ENCODE measurements at regions not wholly inside any gene's neighbourhood (a gene's known extent, or its start where the extent isn't known, plus 50 kb on each side); places are given as distances from the start of the nearest gene placed in this dataset.
"Not testable (repeated sequence)": the region's sequence is repeated elsewhere in the genome, so short reads cannot be mapped to it uniquely, and the experiment has no call there.

- H3K27me3 ChIP-seq (ENCODE audit: low read length) = no peaks in the 10 kb centered on the region
- H3K27ac ChIP-seq (ENCODE audit: low read length) = no peak overlapping the region
- H3K9me3 ChIP-seq (ENCODE audit: low read length) = no peaks in the 10 kb centered on the region
- H3K36me3 ChIP-seq (ENCODE audit: insufficient read depth, low read length) = no peaks in the 10 kb centered on the region
- no peak overlapping the region for H3K4me2 ChIP-seq (ENCODE audit: low read depth, low read length, poor library complexity, severe bottlenecking)
- no peak overlapping the region for H3K4me3 ChIP-seq (ENCODE audit: low read length)
- no peaks in the 10 kb centered on the region for H4K20me1 ChIP-seq (ENCODE audit: insufficient read depth, low read depth, low read length)
- no peak overlapping the region for H2AFZ ChIP-seq (ENCODE audit: low read length)
- no peaks in the 10 kb centered on the region for H3K79me2 ChIP-seq (ENCODE audit: low read length)
- H3K9me2 ChIP-seq (replicated peaks; ENCODE audit: insufficient read depth, low read length) = no peaks in the 10 kb centered on the region
- H3K4me1 ChIP-seq (ENCODE audit: low read length) = no peaks in the 10 kb centered on the region
- no peak for DNase-seq
- H3K9ac ChIP-seq (ENCODE audit: low read length) = no peak overlapping the region
Observed at GRCh38 chr2:21779786-21780185, 656.0 kb downstream of the TDRD15 start.

- Histone ChIP-seq H3K4me2 (ENCODE audit: low read depth, low read length, poor library complexity, severe bottlenecking) (no peak overlapping the region), H3K9me2 (replicated peaks; ENCODE audit: insufficient read depth, low read length) (no peaks in the 10 kb centered on the region), H3K9ac (ENCODE audit: low read length) (no peak overlapping the region), H3K4me1 (ENCODE audit: low read length) (no peaks in the 10 kb centered on the region), H3K4me3 (ENCODE audit: low read length) (no peak overlapping the region), H3K27ac (ENCODE audit: low read length) (no peak overlapping the region), H3K27me3 (ENCODE audit: low read length) (no peaks in the 10 kb centered on the region), H2AFZ (ENCODE audit: low read length) (no peak overlapping the region), H4K20me1 (ENCODE audit: insufficient read depth, low read depth, low read length) (no peaks in the 10 kb centered on the region), H3K9me3 (ENCODE audit: low read length) (no peaks in the 10 kb centered on the region), H3K36me3 (ENCODE audit: insufficient read depth, low read length) (no peaks in the 10 kb centered on the region), H3K79me2 (ENCODE audit: low read length) (no peaks in the 10 kb centered on the region)
- no peak for DNase-seq
Observed at GRCh38 chr2:21781962-21782361, 658.2 kb downstream of the TDRD15 start.

DNA sequence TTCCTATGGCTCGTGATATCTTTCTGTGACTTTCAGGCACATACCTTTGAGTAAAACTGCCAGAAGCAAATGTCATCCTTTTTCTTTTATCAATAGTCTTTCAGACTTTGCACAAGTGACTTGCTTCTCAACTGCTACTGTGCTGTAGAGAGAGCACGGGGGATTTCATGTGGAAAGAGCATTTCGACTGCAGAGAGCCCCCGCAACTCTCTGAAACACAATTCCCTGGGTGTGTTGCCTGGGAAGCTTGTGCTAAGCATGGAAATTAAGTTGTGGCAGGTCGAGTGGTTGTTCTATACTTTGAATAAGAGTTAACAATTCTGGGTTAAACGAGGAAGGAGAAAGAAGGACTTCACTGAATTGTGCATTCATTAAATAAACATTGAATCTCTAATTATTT is 659.1 kb downstream of the TDRD15 start:
- Histone ChIP-seq H3K9me3 (ENCODE audit: low read length) (no peaks in the 10 kb centered on the region), H3K4me3 (ENCODE audit: low read length) (no peak overlapping the region), H3K36me3 (ENCODE audit: insufficient read depth, low read length) (no peaks in the 10 kb centered on the region), H3K27me3 (ENCODE audit: low read length) (no peaks in the 10 kb centered on the region), H3K4me1 (ENCODE audit: low read length) (no peaks in the 10 kb centered on the region), H3K79me2 (ENCODE audit: low read length) (no peaks in the 10 kb centered on the region), H3K9ac (ENCODE audit: low read length) (no peak overlapping the region), H3K27ac (ENCODE audit: low read length) (no peak overlapping the region), H3K9me2 (replicated peaks; ENCODE audit: insufficient read depth, low read length) (no peaks in the 10 kb centered on the region), H4K20me1 (ENCODE audit: insufficient read depth, low read depth, low read length) (no peaks in the 10 kb centered on the region), H2AFZ (ENCODE audit: low read length) (no peak overlapping the region), H3K4me2 (ENCODE audit: low read depth, low read length, poor library complexity, severe bottlenecking) (no peak overlapping the region)
- DNase-seq = no peak

GRCh38 chr2:21787941-21788340 is 664.2 kb downstream of the TDRD15 start:
- Histone ChIP-seq H3K4me3 (ENCODE audit: low read length) (no peak overlapping the region), H3K9ac (ENCODE audit: low read length) (no peak overlapping the region), H4K20me1 (ENCODE audit: insufficient read depth, low read depth, low read length) (no peaks in the 10 kb centered on the region), H3K4me1 (ENCODE audit: low read length) (no peaks in the 10 kb centered on the region), H3K9me3 (ENCODE audit: low read length) (no peaks in the 10 kb centered on the region), H3K79me2 (ENCODE audit: low read length) (no peaks in the 10 kb centered on the region), H3K27me3 (ENCODE audit: low read length) (no peaks in the 10 kb centered on the region), H3K4me2 (ENCODE audit: low read depth, low read length, poor library complexity, severe bottlenecking) (no peak overlapping the region), H2AFZ (ENCODE audit: low read length) (no peak overlapping the region), H3K9me2 (replicated peaks; ENCODE audit: insufficient read depth, low read length) (no peaks in the 10 kb centered on the region), H3K27ac (ENCODE audit: low read length) (no peak overlapping the region), H3K36me3 (ENCODE audit: insufficient read depth, low read length) (no peaks in the 10 kb centered on the region)
- DNase-seq = no peak

- H4K20me1 ChIP-seq (ENCODE audit: insufficient read depth, low read depth, low read length); H3K9ac ChIP-seq (ENCODE audit: low read length); H3K9me3 ChIP-seq (ENCODE audit: low read length); H3K4me1 ChIP-seq (ENCODE audit: low read length); H3K27me3 ChIP-seq (ENCODE audit: low read length); DNase-seq; H3K4me3 ChIP-seq (ENCODE audit: low read length); H3K9me2 ChIP-seq (replicated peaks; ENCODE audit: insufficient read depth, low read length); H3K79me2 ChIP-seq (ENCODE audit: low read length); H2AFZ ChIP-seq (ENCODE audit: low read length); H3K27ac ChIP-seq (ENCODE audit: low read length); H3K4me2 ChIP-seq (ENCODE audit: low read depth, low read length, poor library complexity, severe bottlenecking); H3K36me3 ChIP-seq (ENCODE audit: insufficient read depth, low read length): not testable (repeated sequence)
Observed at GRCh38 chr2:21790311-21790710, 666.5 kb downstream of the TDRD15 start.

DNA sequence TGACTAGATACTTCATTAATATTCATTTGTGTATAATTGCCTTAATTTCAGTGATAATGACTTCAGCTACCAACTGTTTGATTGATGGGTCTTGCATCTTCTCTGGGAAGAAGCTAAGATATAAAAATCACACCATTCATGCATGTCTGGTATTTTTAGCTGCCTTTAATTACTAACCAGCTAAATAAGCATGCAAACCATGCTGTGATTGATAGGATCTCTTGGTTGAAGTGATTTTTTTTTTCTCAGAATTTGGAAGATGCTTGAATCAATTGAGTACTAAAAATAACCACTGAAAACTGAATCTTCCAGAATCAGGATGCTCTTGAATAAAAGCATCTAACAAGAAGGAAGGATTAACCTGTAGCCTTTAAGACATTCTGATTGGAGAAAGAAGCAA is 668.8 kb downstream of the TDRD15 start:
- no peaks in the 10 kb centered on the region for H4K20me1 ChIP-seq (ENCODE audit: insufficient read depth, low read depth, low read length)
- no peaks in the 10 kb centered on the region for H3K36me3 ChIP-seq (ENCODE audit: insufficient read depth, low read length)
- H3K9me2 ChIP-seq (replicated peaks; ENCODE audit: insufficient read depth, low read length) = no peaks in the 10 kb centered on the region
- H3K4me3 ChIP-seq (ENCODE audit: low read length) = no peak overlapping the region
- no peak overlapping the region for H2AFZ ChIP-seq (ENCODE audit: low read length)
- no peak overlapping the region for H3K4me2 ChIP-seq (ENCODE audit: low read depth, low read length, poor library complexity, severe bottlenecking)
- DNase-seq = no peak
- H3K27me3 ChIP-seq (ENCODE audit: low read length) = no peaks in the 10 kb centered on the region
- H3K79me2 ChIP-seq (ENCODE audit: low read length) = no peaks in the 10 kb centered on the region
- H3K9ac ChIP-seq (ENCODE audit: low read length) = no peak overlapping the region
- no peak overlapping the region for H3K27ac ChIP-seq (ENCODE audit: low read length)
- H3K4me1 ChIP-seq (ENCODE audit: low read length) = no peaks in the 10 kb centered on the region
- no peaks in the 10 kb centered on the region for H3K9me3 ChIP-seq (ENCODE audit: low read length)

DNA sequence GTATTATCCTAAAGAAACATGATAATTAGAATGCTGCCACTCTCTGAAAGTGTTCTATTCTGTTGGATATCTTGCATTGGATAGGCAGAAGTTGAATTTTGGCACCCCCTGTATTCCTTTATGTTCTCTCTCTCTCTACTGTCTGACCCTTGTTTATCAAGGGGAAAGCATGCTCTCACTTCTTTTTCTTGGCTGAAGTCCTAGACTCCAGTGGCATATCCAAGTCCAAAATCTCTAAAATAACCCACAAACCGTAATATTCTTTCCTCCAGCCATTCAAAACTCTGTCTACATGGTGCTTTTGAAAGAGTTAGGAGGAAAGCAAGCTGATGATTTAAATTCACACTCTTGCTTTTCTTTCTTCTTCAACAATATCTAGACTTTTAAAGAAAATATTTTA is 669.7 kb downstream of the TDRD15 start:
- Histone ChIP-seq H3K79me2 (ENCODE audit: low read length) (no peaks in the 10 kb centered on the region), H3K27ac (ENCODE audit: low read length) (no peak overlapping the region), H3K9me3 (ENCODE audit: low read length) (no peaks in the 10 kb centered on the region), H2AFZ (ENCODE audit: low read length) (no peak overlapping the region), H3K9me2 (replicated peaks; ENCODE audit: insufficient read depth, low read length) (no peaks in the 10 kb centered on the region), H4K20me1 (ENCODE audit: insufficient read depth, low read depth, low read length) (no peaks in the 10 kb centered on the region), H3K9ac (ENCODE audit: low read length) (no peak overlapping the region), H3K27me3 (ENCODE audit: low read length) (no peaks in the 10 kb centered on the region), H3K4me3 (ENCODE audit: low read length) (no peak overlapping the region), H3K4me2 (ENCODE audit: low read depth, low read length, poor library complexity, severe bottlenecking) (no peak overlapping the region), H3K4me1 (ENCODE audit: low read length) (no peaks in the 10 kb centered on the region), H3K36me3 (ENCODE audit: insufficient read depth, low read length) (no peaks in the 10 kb centered on the region)
- DNase-seq = no peak

GRCh38 chr2:21794611-21795010 is 670.8 kb downstream of the TDRD15 start:
- H3K4me2 ChIP-seq (ENCODE audit: low read depth, low read length, poor library complexity, severe bottlenecking) = no peak overlapping the region
- H3K27ac ChIP-seq (ENCODE audit: low read length) = no peak overlapping the region
- no peak overlapping the region for H2AFZ ChIP-seq (ENCODE audit: low read length)
- no peaks in the 10 kb centered on the region for H3K4me1 ChIP-seq (ENCODE audit: low read length)
- no peak for DNase-seq
- H3K79me2 ChIP-seq (ENCODE audit: low read length) = no peaks in the 10 kb centered on the region
- no peak overlapping the region for H3K4me3 ChIP-seq (ENCODE audit: low read length)
- H3K9me2 ChIP-seq (replicated peaks; ENCODE audit: insufficient read depth, low read length) = no peaks in the 10 kb centered on the region
- no peaks in the 10 kb centered on the region for H4K20me1 ChIP-seq (ENCODE audit: insufficient read depth, low read depth, low read length)
- no peaks in the 10 kb centered on the region for H3K27me3 ChIP-seq (ENCODE audit: low read length)
- no peak overlapping the region for H3K9ac ChIP-seq (ENCODE audit: low read length)
- no peaks in the 10 kb centered on the region for H3K36me3 ChIP-seq (ENCODE audit: insufficient read depth, low read length)
- no peaks in the 10 kb centered on the region for H3K9me3 ChIP-seq (ENCODE audit: low read length)

GRCh38 chr2:21800356-21800755 is 676.6 kb downstream of the TDRD15 start:
- no peaks in the 10 kb centered on the region for H3K4me1 ChIP-seq (ENCODE audit: low read length)
- no peaks in the 10 kb centered on the region for H3K79me2 ChIP-seq (ENCODE audit: low read length)
- DNase-seq = no peak
- no peak overlapping the region for H3K27ac ChIP-seq (ENCODE audit: low read length)
- H3K36me3 ChIP-seq (ENCODE audit: insufficient read depth, low read length) = no peaks in the 10 kb centered on the region
- no peaks in the 10 kb centered on the region for H3K9me2 ChIP-seq (replicated peaks; ENCODE audit: insufficient read depth, low read length)
- H3K9ac ChIP-seq (ENCODE audit: low read length) = no peak overlapping the region
- no peak overlapping the region for H2AFZ ChIP-seq (ENCODE audit: low read length)
- H3K27me3 ChIP-seq (ENCODE audit: low read length) = no peaks in the 10 kb centered on the region
- H3K4me3 ChIP-seq (ENCODE audit: low read length) = no peak overlapping the region
- no peaks in the 10 kb centered on the region for H3K9me3 ChIP-seq (ENCODE audit: low read length)
- H4K20me1 ChIP-seq (ENCODE audit: insufficient read depth, low read depth, low read length) = no peaks in the 10 kb centered on the region
- H3K4me2 ChIP-seq (ENCODE audit: low read depth, low read length, poor library complexity, severe bottlenecking) = no peak overlapping the region

All from Karpas-422 (cell line).